Tibial nerve (tissue), 4 donors: ENCODE measurements at regions not wholly inside any gene's neighbourhood (a gene's known extent, or its start where the extent isn't known, plus 50 kb on each side); places are given as distances from the start of the nearest gene placed in this dataset.

ENCODE experiments used
- DNase-seq, 2 donors: peaks; one replicate each; pipeline ENCODE4 v3.0.0-alpha.2; 2019; ENCODE audit warnings: low spot score in 2 of 2
- H3K27ac ChIP-seq, 4 donors: fragments of 200-600 bp; sonication (generic) in 3 of 4; one replicate each; pipeline ENCODE4 v1.5.1; 2017 to 2019; ENCODE audit warnings: mild to moderate bottlenecking in 1 of 4
- H3K27me3 ChIP-seq, 2 donors: fragments of 200-600 bp; sonication (generic) in 1 of 2; one replicate each; pipeline versions ENCODE4 v1.5.1 to v1.6.0; 2017 to 2019
- H3K36me3 ChIP-seq, 3 donors: fragments of 200-600 bp; sonication (generic); one replicate each; pipeline ENCODE4 v1.5.1; 2018 to 2019
- H3K4me1 ChIP-seq, 4 donors: fragments of 200-600 bp; sonication (generic) in 3 of 4; one replicate each; pipeline ENCODE4 v1.5.1; 2017 to 2019
- H3K4me3 ChIP-seq, 4 donors: fragments of 200-600 bp; sonication (generic) in 3 of 4; one replicate each; pipeline ENCODE4 v1.5.1; 2017 to 2019; ENCODE audit warnings: mild to moderate bottlenecking in 1 of 4, moderate library complexity in 1 of 4
- H3K9me3 ChIP-seq, 4 donors: fragments of 200-600 bp; sonication (generic) in 3 of 4; one replicate each; pipeline ENCODE4 v1.5.1; 2017 to 2019
- EP300 ChIP-seq, 2 donors: sonication (generic); formaldehyde crosslinking; IDR thresholded peaks; one replicate each; pipeline ENCODE4 v1.6.1; 2017; ENCODE audit warnings: antibody characterized with exemption in 2 of 2, mild to moderate bottlenecking in 1 of 2
- POLR2A ChIP-seq, 2 donors: fragments of 450-650 bp; IDR thresholded peaks; one replicate each; pipeline ENCODE4 v1.6.1; 2017; ENCODE audit warnings: antibody characterized with exemption in 2 of 2, mild to moderate bottlenecking in 2 of 2, moderate library complexity in 2 of 2
- WGBS, 2 donors: methylation state at CpG; one replicate each; pipeline ENCODE4 v1.1.5; 2018; 5-methylcytosine and 5-hydroxymethylcytosine counted together
- TF ChIP-seq, protein P1 (sequence below), 5 experiments: fragments of 200-600 bp in 3 of 5; fragments of 450-650 bp in 2 of 5; sonication (generic) in 3 of 5; IDR thresholded peaks; one replicate each; pipeline ENCODE4 v1.5.1; 2016 to 2019; ENCODE audit warnings: antibody characterized with exemption in 5 of 5, mild to moderate bottlenecking in 3 of 5, moderate library complexity in 2 of 5

DNA sequence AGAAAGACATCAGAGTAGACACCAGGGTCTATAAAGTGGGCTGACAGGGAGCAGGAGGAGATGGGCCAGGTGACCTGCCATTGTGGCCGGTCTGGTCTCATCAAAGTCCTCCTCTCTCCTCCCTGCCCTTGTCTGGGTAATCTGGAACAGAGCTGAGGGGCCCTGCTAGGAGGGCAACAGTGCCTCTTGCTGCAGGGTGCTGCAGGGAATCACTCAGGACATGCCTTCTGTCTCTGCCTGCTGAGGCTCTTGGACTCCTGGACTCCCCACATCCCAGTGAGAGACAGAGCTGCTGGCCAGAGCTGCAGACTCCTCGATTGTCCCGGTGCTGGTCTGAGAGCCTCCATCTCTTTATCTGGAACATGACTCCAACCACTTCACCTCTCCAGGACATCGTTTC, 366.1 kb upstream of the DUSP10 start:
- no peaks in the 10 kb centered on the region for H3K27me3 ChIP-seq

DNA sequence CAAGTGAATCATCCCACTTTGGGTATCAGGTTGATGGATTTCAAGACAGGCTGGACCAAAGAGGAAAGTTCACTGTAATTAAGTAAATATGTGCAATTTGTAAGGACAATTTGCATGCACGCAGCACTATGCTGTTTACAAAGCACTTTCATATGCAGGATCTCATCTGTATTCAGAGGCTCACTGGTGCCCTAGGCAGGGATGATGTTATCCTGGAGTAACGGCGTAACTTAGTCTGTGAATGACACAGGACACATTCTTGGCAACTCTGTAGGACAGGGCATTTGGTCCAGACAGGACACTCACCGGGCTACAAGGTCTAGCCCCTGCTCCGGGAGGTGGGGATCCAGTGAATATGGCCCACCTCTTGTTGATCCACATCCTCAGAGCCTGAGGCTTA, 365.4 kb upstream of the DUSP10 start:
- 82 to 93% methylated on average over 5 of the region's 5 CpGs for WGBS, 2 donors
- no peaks in the 10 kb centered on the region for H3K9me3 ChIP-seq
- no peak for DNase-seq
- H3K27ac ChIP-seq = no peak overlapping the region
- no peaks in the 10 kb centered on the region for H3K27me3 ChIP-seq
- H3K4me1 ChIP-seq = no peaks in the 10 kb centered on the region
- no peak overlapping the region for H3K4me3 ChIP-seq
- no peaks in the 10 kb centered on the region for H3K36me3 ChIP-seq
- TF ChIP-seq EP300 (IDR thresholded peaks at IDR 0.05) = no peak
- TF ChIP-seq POLR2A (IDR thresholded peaks at IDR 0.05) = no peak
- TF ChIP-seq, protein P1, sequence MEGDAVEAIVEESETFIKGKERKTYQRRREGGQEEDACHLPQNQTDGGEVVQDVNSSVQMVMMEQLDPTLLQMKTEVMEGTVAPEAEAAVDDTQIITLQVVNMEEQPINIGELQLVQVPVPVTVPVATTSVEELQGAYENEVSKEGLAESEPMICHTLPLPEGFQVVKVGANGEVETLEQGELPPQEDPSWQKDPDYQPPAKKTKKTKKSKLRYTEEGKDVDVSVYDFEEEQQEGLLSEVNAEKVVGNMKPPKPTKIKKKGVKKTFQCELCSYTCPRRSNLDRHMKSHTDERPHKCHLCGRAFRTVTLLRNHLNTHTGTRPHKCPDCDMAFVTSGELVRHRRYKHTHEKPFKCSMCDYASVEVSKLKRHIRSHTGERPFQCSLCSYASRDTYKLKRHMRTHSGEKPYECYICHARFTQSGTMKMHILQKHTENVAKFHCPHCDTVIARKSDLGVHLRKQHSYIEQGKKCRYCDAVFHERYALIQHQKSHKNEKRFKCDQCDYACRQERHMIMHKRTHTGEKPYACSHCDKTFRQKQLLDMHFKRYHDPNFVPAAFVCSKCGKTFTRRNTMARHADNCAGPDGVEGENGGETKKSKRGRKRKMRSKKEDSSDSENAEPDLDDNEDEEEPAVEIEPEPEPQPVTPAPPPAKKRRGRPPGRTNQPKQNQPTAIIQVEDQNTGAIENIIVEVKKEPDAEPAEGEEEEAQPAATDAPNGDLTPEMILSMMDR (IDR thresholded peaks at IDR 0.05) = no peak

More for the DNA sequence above, 366.1 kb upstream of the DUSP10 start:
- H3K9me3 ChIP-seq = no peaks in the 10 kb centered on the region
- TF ChIP-seq, protein P1 (IDR thresholded peaks at IDR 0.05) = no peak
- TF ChIP-seq EP300 (IDR thresholded peaks at IDR 0.05) (no peak), POLR2A (IDR thresholded peaks at IDR 0.05) (no peak)
- WGBS, 2 donors = 86 to 90% methylated on average over 4 of the region's 4 CpGs
- no peak overlapping the region for H3K4me3 ChIP-seq
- H3K36me3 ChIP-seq = no peaks in the 10 kb centered on the region
- DNase-seq = no peak
- H3K4me1 ChIP-seq = no peaks in the 10 kb centered on the region
- H3K27ac ChIP-seq = no peak overlapping the region

DNA sequence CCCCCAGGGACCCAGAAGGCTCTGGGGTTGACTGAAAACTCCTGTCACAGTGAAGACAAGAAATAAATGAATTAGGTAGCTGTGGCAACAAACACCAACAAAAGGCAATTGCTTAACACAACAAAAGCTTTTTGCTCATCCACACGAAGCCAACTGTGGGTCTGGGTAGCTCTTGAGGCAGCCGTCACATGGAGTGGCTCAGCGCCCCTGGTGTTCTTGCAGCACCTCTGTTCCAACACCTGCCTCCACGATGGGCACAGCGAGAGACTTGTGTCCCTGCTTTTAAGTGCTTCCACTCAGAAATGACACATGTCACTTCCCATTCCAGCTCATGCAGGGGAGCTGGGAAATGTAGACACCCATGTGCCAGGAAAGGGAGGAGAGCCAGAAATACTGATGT, 364.5 kb upstream of the DUSP10 start:
- Histone ChIP-seq H3K27ac (no peak overlapping the region), H3K4me1 (no peaks in the 10 kb centered on the region), H3K27me3 (no peaks in the 10 kb centered on the region), H3K4me3 (no peak overlapping the region), H3K36me3 (no peaks in the 10 kb centered on the region), H3K9me3 (no peaks in the 10 kb centered on the region)
- DNase-seq = no peak
- no peak for TF ChIP-seq POLR2A (IDR thresholded peaks at IDR 0.05)
- TF ChIP-seq, protein P1 (IDR thresholded peaks at IDR 0.05) = no peak
- TF ChIP-seq EP300 (IDR thresholded peaks at IDR 0.05) = no peak
- WGBS, 2 donors = 66 to 72% methylated on average over 4 to 5 of the region's 5 CpGs

DNA sequence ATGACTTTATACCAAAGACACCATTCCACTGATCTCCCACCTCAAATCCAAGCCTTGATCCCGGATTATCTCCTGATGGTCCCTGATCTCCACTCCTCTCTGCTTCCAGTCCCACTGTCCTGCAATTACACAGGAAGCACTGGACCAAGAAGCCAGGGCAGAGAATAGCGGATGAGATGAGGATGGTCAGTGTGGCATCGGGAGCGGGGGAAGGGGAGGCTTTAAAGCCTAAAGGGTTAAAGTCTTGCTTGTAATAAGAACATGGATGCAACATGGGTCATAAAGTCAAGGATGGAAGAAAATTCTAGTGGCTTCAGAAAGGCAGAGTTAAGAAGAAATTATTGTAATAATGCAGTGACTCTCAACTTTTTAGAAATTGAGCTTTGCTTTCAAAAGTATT, 364.0 kb upstream of the DUSP10 start:
- Histone ChIP-seq H3K4me1 (no peaks in the 10 kb centered on the region), H3K36me3 (no peaks in the 10 kb centered on the region), H3K27me3 (no peaks in the 10 kb centered on the region), H3K27ac (no peak overlapping the region), H3K4me3 (no peak overlapping the region), H3K9me3 (no peaks in the 10 kb centered on the region)
- 94 to 96% methylated on average over 4 of the region's 4 CpGs for WGBS, 2 donors
- TF ChIP-seq EP300 (IDR thresholded peaks at IDR 0.05) = no peak
- TF ChIP-seq, protein P1 (IDR thresholded peaks at IDR 0.05) = no peak
- no peak for TF ChIP-seq POLR2A (IDR thresholded peaks at IDR 0.05)
- DNase-seq = no peak

DNA sequence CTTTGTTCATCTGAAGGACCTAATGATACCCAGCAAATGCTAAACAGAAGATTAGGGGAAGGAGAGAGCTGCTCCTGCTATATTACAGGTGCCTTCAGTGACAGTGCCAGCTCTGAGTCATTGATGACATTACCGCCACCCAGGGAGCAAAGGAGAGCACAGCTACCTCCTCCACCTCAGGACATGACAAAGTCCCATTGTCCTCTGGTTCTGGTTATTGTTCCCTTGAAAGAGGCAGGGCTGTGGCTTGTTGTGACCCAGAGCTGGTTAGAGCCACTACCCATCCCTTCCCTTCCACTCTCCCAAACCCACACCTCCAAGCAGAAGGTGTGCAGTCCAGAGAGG, 363.5 kb upstream of the DUSP10 start:
- WGBS, 2 donors = 50 to 100% methylated on average over 1 of the region's 1 CpG
- TF ChIP-seq POLR2A (IDR thresholded peaks at IDR 0.05) (no peak), EP300 (IDR thresholded peaks at IDR 0.05) (no peak)
- TF ChIP-seq, protein P1 (IDR thresholded peaks at IDR 0.05) = no peak
- Histone ChIP-seq H3K27me3 (no peaks in the 10 kb centered on the region), H3K9me3 (no peaks in the 10 kb centered on the region), H3K4me3 (no peak overlapping the region), H3K36me3 (no peaks in the 10 kb centered on the region), H3K4me1 (no peaks in the 10 kb centered on the region), H3K27ac (no peak overlapping the region)
- no peak for DNase-seq
